Effector memory CD8-positive, alpha-beta T cell (primary cell): ENCODE measurements at regions not wholly inside any gene's neighbourhood (a gene's known extent, or its start where the extent isn't known, plus 50 kb on each side); places are given as distances from the start of the nearest gene placed in this dataset.

ENCODE experiments used
- ATAC-seq: fragments of 150-1000 bp; cut with Tn5 transposase; replicated peaks from 2 replicates; pipeline ENCODE4 v1.10.0; 2021; ENCODE audit warnings: mild to moderate bottlenecking, moderate library complexity
- DNase-seq, 3 experiments: peaks; one replicate each; pipeline ENCODE4 v3.0.0; 2021
- H3K27ac Mint-ChIP-seq, 2 donors: one replicate each; pipeline ENCODE4 v1.8.0; 2022; ENCODE audit warnings: mild to moderate bottlenecking in 2 of 2, mixed read lengths in 2 of 2, moderate library complexity in 2 of 2
- H3K27me3 Mint-ChIP-seq, 2 donors: one replicate each; pipeline ENCODE4 v1.8.0; 2022; ENCODE audit warnings: mixed read lengths in 2 of 2
- H3K36me3 Mint-ChIP-seq: one replicate; pipeline ENCODE4 v1.8.0; 2022; ENCODE audit warnings: mild to moderate bottlenecking, moderate library complexity, mixed read lengths; ENCODE audit not compliant: insufficient read depth
- H3K4me1 Mint-ChIP-seq, 2 donors: one replicate each; pipeline ENCODE4 v1.8.0; 2022; ENCODE audit warnings: low read depth in 2 of 2, mixed read lengths in 2 of 2
- H3K4me3 Mint-ChIP-seq, 2 donors: one replicate each; pipeline ENCODE4 v1.8.0; 2022; ENCODE audit warnings: mild to moderate bottlenecking in 2 of 2, mixed read lengths in 2 of 2, moderate library complexity in 2 of 2
- H3K9me3 Mint-ChIP-seq, 2 donors: one replicate each; pipeline ENCODE4 v1.8.0; 2022; ENCODE audit warnings: mixed read lengths in 2 of 2

DNA sequence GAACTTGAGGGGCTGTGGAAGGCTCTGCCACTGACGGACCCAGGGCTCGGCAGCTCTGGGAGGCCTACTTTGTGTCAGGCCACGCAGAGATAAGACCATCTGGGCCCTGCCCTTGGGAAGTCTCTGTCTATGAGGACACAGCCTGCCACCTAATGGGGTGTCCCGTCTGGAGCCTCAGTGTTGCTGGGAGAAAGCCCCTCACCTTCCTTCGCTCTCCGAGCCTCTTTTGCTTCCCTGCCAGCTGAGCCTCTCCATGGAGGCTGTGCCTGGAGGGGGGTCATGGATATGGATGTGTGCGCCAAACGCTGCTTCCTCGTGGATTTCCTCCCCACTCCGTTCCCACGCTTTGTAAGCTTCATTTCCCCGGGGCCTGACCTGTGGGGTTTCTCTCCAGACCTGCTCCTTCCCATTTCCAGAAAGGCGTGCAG is 228.8 kb downstream of the SEC14L1 start:
- no peak overlapping the region for H3K27ac Mint-ChIP-seq
- ATAC-seq (no peak), DNase-seq (no peak)
- peaks cover 15% of the 10 kb centered on the region for H3K36me3 Mint-ChIP-seq
- H3K4me1 Mint-ChIP-seq: peaks cover 38 to 48% of the 10 kb centered on the region in 2 donors
- no peak overlapping the region for H3K4me3 Mint-ChIP-seq
- no peaks in the 10 kb centered on the region for H3K27me3 Mint-ChIP-seq
- no peaks in the 10 kb centered on the region for H3K9me3 Mint-ChIP-seq

DNA sequence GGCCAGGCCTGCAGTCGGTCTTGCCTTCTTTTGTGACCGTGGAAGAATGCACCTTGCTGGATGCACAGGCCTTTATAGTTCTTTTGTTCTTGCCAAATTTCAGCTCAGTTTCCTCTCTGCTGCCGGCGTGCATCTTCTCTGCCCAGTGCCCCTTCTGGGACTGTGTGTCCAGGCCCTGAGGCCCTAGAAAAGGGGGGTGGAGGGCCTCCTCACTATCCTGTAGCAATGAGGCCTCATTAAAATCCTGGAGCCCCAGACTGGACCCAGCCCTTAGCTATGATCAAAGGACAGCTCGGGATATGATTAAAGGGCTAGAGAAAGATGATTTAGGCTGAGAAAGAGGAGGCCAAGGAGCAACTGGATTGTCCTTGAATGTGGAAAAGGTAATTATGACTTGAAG is 229.8 kb downstream of the SEC14L1 start:
- no peaks in the 10 kb centered on the region for H3K27me3 Mint-ChIP-seq
- H3K27ac Mint-ChIP-seq: peak overlapping the region in 1 of 2 donors; percentile 87
- H3K36me3 Mint-ChIP-seq: peaks cover 16% of the 10 kb centered on the region
- peaks cover 41 to 49% of the 10 kb centered on the region in 2 donors for H3K4me1 Mint-ChIP-seq
- peak overlapping the region in 1 of 2 donors; percentile 82 for H3K4me3 Mint-ChIP-seq
- DNase-seq (no peak), ATAC-seq (no peak)
- H3K9me3 Mint-ChIP-seq: no peaks in the 10 kb centered on the region

DNA sequence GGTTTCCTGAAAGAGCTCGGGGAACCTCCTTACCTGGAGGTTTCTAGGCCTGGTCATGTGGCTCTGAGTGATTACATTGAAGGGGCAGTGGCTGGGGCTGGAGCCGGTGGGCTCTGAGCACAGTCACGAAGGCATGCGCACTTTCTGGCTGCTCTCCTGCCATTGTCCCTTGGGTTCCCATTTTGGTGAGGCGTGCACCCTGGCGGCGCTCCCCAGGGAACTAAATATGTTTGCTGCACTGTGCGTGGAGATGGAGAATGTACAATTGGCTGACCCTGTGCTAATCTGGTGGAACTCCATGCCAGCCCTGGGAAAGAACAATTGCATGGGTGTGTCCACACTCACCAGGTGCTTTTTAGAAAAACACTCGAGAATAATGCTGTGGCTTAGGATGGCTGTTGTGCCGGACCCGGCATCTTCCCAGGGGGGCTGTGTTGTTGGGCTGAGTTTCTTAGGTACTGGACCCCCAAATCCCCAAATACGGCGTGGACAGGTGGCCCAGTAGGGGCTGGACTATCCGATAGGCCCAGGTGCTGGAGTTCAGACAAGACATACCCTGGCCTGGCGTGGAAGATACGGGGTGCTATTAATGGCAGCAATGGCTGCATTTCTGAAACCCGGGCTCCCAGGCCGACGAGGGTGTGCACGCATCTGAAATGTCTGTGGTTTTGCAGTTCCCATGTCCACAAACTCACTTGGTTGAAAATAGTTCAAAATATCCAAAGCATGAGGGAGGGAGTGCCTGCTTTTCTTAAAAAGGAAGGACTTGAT is 230.5 kb downstream of the SEC14L1 start:
- Mint-ChIP-seq H3K4me1 (peaks cover 42 to 52% of the 10 kb centered on the region in 2 donors), H3K36me3 (peaks cover 16% of the 10 kb centered on the region), H3K4me3 (peak overlapping the region; percentile 82 to 87), H3K9me3 (no peaks in the 10 kb centered on the region), H3K27me3 (no peaks in the 10 kb centered on the region), H3K27ac (peak overlapping the region in 1 of 2 donors; percentile 87)
- DNase-seq: no peak
- no peak for ATAC-seq

DNA sequence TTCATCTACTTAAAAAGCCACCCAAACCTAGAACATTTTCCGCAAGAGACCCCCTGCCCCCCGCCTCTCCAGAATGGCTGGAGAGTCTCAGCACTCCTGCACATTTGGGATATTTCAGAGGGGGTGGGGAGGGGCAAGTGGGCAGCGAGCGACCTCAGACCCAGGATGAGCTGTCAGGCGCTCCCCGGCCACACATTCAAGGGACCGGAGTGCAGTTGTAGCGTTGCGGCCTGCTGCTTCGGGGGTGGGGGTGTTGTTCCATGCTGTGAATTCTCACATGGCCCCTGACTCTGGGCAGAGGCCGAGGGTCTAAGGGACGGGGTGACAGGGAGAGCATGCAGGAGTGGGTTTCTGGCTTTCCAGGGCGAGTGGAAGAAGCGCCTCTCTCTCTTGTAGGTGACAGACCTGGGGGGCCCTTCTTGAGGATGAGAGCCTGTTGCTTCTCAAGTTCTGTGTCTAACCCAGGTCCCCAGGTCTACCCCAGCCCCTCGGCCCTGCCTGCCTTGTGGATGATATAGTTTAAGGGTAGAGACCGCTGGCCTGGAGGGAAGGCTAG is 231.2 kb downstream of the SEC14L1 start:
- peak overlapping the region; percentile 85 to 87 for H3K27ac Mint-ChIP-seq
- H3K9me3 Mint-ChIP-seq: no peaks in the 10 kb centered on the region
- peaks cover 21% of the 10 kb centered on the region for H3K36me3 Mint-ChIP-seq
- no peaks in the 10 kb centered on the region for H3K27me3 Mint-ChIP-seq
- ATAC-seq (no peak), DNase-seq (peak in 1 of 3 experiments; percentile 21)
- H3K4me3 Mint-ChIP-seq: peak overlapping the region; percentile 82 to 87
- H3K4me1 Mint-ChIP-seq: peaks cover 46 to 53% of the 10 kb centered on the region in 2 donors

DNA sequence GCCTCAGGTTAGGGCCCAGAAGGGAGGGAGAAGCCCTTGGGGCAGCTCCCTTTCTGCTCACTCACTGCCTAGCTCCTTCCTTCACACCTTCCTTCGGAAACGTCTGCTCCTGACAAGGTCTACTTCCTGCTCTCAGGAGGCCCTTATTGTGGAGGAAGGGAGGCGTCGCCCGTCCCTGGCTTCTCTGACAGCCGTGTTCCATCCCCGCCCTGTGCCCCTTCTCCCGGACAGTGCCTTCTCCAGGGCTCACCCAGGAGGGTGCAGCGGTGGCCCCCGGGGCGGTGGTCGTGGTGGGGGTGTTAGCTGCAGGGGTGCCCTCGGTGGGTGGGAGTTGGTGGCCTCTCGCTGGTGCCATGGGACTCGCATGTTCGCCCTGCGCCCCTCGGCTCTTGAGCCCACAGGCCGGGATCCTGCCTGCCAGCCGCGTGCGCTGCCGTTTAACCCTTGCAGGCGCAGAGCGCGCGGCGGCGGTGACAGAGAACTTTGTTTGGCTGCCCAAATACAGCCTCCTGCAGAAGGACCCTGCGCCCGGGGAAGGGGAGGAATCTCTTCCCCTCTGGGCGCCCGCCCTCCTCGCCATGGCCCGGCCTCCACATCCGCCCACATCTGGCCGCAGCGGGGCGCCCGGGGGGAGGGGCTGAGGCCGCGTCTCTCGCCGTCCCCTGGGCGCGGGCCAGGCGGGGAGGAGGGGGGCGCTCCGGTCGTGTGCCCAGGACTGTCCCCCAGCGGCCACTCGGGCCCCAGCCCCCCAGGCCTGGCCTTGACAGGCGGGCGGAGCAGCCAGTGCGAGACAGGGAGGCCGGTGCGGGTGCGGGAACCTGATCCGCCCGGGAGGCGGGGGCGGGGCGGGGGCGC is 231.9 kb downstream of the SEC14L1 start:
- Mint-ChIP-seq H3K9me3 (no peaks in the 10 kb centered on the region), H3K36me3 (peaks cover 21% of the 10 kb centered on the region), H3K27me3 (no peaks in the 10 kb centered on the region), H3K4me1 (peaks cover 50 to 51% of the 10 kb centered on the region in 2 donors), H3K4me3 (peak overlapping the region; percentile 82 to 87), H3K27ac (peak overlapping the region; percentile 85 to 87)
- DNase-seq: peak; percentile 56 to 62 (median 59)
- peak; percentile 48 for ATAC-seq

DNA sequence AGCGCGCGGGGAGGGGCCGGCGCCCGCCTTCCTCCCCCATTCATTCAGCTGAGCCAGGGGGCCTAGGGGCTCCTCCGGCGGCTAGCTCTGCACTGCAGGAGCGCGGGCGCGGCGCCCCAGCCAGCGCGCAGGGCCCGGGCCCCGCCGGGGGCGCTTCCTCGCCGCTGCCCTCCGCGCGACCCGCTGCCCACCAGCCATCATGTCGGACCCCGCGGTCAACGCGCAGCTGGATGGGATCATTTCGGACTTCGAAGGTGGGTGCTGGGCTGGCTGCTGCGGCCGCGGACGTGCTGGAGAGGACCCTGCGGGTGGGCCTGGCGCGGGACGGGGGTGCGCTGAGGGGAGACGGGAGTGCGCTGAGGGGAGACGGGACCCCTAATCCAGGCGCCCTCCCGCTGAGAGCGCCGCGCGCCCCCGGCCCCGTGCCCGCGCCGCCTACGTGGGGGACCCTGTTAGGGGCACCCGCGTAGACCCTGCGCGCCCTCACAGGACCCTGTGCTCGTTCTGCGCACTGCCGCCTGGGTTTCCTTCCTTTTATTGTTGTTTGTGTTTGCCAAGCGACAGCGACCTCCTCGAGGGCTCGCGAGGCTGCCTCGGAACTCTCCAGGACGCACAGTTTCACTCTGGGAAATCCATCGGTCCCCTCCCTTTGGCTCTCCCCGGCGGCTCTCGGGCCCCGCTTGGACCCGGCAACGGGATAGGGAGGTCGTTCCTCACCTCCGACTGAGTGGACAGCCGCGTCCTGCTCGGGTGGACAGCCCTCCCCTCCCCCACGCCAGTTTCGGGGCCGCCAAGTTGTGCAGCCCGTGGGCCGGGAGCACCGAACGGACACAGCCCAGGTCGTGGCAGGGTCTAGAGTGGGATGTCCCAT is 232.8 kb downstream of the SEC14L1 start:
- ATAC-seq (peak; percentile 46), DNase-seq (peak; percentile 37 to 49 (median 46))
- Mint-ChIP-seq H3K9me3 (no peaks in the 10 kb centered on the region), H3K27ac (peak overlapping the region; percentile 74 to 81), H3K36me3 (peaks cover 21% of the 10 kb centered on the region), H3K27me3 (no peaks in the 10 kb centered on the region), H3K4me1 (peaks cover 55 to 60% of the 10 kb centered on the region in 2 donors), H3K4me3 (peak overlapping the region; percentile 89 to 95)

DNA sequence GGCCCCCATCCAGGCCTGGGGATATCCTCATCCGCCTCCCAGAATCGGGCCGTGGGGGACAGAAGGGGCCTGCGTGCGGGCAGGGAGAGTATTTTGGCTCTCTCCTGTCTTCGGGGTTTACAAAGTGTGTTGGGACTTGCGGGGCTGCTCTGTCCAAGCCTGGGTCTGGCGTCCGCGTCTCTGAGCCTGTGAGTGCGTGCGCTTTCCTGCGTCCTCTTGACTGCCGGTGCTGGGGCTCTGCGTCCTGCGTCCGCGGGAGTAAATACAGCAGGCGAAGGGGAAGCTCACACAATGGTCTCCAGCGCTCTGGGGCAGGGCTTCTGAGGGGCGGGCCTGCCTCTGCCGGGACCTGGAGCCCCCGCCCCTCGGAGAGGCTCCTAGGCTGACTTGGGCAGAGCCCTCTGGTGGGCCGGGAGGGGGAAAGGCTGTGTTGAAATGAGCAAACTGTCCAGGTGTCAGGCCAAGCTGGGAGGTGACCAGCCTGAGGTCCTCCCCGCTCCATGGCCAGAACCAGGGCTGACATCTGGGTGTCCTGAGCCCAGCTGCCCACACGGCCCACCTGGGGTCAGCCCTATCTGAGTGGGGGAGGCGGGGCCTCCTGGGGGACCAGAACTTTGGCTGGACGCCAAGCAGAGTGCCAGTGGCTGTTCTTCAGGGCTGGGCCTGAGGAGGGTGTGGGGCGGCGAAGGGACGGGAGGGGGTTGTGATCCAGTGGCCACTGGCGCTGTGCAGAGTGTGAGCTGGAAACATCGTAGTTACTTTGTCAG is 233.6 kb downstream of the SEC14L1 start:
- H3K27me3 Mint-ChIP-seq: no peaks in the 10 kb centered on the region
- peak; percentile 64 for ATAC-seq

DNA sequence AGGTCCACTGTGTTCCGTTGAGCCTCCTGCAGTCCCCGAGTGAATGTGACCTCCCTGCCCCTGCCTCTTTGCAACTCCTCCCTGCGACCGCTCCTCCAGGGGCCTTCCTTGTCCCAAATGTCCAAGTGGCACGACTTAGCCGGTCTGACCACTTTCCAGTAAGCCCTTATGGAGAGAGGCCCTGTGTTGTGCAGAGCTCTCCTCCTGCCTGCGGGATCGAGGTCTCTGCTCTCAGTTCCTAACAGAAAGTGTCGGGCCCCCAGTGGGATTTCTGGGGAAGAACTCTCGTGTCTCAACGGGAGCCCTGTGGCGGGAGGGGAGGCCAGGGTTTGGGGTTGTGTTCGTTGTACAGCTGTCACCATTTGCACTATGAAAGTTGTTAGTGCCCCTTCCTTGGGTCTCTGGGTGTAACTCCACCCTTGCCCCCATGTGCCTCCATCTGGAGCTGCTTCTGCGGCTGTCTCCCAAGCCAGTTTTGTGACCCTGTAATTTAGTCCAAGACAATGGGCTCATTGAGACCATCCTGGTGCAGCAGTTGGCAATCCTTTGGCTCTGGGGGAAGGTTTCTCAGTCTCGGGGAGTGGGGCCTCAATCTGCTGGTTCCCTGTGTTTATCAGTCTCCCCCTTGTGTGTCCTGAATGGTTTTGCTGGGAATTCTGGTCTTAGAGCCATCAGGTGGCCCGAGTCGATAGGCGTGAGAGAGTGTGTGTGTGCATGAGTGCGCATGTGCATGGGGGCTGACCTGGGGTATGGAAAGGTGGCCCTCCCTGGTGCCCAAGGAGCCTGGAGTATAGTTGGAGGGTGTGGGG is 234.5 kb downstream of the SEC14L1 start:
- peak in 1 of 3 experiments; percentile 11 for DNase-seq
- Mint-ChIP-seq H3K4me1 (peaks cover 67 to 70% of the 10 kb centered on the region in 2 donors), H3K27ac (peak overlapping the region; percentile 74 to 86), H3K4me3 (peak overlapping the region; percentile 89 to 95), H3K9me3 (no peaks in the 10 kb centered on the region), H3K36me3 (peaks cover 21% of the 10 kb centered on the region), H3K27me3 (no peaks in the 10 kb centered on the region)
- no peak for ATAC-seq

More for the DNA sequence above, 233.6 kb downstream of the SEC14L1 start:
- Mint-ChIP-seq H3K4me3 (peak overlapping the region; percentile 89 to 95), H3K9me3 (no peaks in the 10 kb centered on the region), H3K36me3 (peaks cover 21% of the 10 kb centered on the region), H3K27ac (peak overlapping the region; percentile 74 to 81), H3K4me1 (peaks cover 62 to 65% of the 10 kb centered on the region in 2 donors)
- peak; percentile 59 to 66 (median 66) for DNase-seq

DNA sequence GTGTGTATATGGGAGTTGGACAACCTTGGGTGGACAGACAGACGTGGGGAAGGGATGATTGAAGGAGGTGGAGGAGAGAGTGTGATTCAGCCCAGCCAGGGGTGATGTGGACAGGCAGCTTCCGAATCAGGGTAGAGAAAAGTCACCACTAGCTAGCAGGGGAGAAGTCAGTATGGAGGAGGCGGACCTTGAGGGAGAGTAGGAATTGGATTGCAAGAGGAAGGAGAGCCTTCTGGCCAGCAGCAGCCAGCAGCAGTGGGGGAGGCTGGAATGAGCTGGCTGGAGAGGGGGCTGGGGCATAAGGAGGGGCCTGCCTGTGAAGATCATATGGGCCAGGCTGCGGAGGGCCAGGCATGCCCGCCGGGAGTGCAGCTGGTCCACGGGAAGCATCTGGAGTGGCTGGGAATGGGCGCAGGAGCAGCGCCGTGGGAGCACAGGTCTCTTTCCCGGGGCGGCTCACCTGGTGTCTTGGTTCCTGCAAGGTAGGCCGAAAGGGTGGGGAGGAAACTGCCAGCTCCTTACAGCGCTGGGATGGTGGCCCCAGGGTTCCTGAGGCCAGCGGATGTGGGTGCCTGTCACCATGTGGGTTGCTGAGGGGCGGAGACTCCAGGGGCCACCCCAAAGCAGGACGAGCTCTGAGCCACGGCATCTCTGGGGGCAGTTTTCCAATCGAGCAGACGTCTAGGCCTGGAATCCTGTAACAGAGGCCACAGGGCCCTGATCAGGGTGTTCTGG is 235.3 kb downstream of the SEC14L1 start:
- peaks cover 61 to 69% of the 10 kb centered on the region in 2 donors for H3K4me1 Mint-ChIP-seq
- H3K36me3 Mint-ChIP-seq: peaks cover 21% of the 10 kb centered on the region
- DNase-seq (peak; percentile 60 to 68 (median 64)), ATAC-seq (peak; percentile 68)
- no peaks in the 10 kb centered on the region for H3K27me3 Mint-ChIP-seq
- H3K9me3 Mint-ChIP-seq: no peaks in the 10 kb centered on the region
- peak overlapping the region; percentile 89 to 95 for H3K4me3 Mint-ChIP-seq
- peak overlapping the region; percentile 74 to 86 for H3K27ac Mint-ChIP-seq

DNA sequence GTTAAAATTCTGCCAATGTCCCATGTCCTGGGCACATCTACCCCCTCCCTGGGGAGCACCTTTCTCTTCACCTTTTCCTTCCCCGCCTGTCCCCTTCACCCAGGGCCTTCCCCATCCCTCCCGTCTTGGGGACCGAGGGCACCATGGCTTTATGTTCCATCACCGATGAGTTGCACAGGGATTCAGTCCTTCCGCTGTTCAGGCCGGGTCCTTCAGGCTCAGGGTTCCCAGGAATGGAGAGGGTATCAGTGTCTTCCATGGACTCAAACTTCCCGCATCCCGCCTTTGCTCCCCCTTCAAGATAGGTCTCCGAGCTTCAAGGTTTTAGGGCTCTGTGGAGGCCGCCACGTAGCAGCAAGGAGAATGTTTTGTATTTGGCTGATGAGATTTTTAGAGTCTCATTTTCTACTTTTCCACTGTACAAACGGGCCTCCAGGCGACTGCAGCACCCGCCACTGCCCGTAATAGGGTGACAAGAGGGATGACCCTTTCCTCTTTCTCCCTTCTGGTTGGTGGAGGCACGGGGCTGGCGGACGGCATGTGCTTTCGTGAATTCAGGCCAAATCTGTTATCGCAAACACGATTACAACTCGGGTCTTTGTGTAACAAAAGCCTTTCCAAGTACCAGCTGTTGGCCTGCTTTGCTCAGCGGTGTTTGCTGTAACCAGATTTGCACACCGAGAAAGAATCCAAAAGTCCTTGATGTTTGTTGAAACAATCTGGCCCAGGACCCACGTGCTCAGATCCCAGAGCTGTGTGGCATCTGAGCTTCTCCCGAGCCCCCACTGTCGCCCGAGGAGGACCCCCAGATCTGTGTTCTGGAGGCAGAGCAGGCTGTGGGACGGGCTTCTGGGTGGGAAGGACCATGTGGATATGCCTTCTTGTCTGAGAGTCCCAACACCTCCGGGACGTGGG is 236.3 kb downstream of the SEC14L1 start:
- peak overlapping the region; percentile 74 to 86 for H3K27ac Mint-ChIP-seq
- peaks cover 25% of the 10 kb centered on the region for H3K36me3 Mint-ChIP-seq
- ATAC-seq: no peak

More for the DNA sequence above, 236.3 kb downstream of the SEC14L1 start:
- Mint-ChIP-seq H3K27me3 (no peaks in the 10 kb centered on the region), H3K9me3 (no peaks in the 10 kb centered on the region), H3K4me3 (peak overlapping the region; percentile 89 to 95), H3K4me1 (peaks cover 60 to 72% of the 10 kb centered on the region in 2 donors)
- no peak for DNase-seq
